ENCODE measurements at regions not wholly inside any gene's neighbourhood (a gene's known extent, or its start where the extent isn't known, plus 50 kb on each side); places are given as distances from the start of the nearest gene placed in this dataset.
"Not testable (repeated sequence)": the region's sequence is repeated elsewhere in the genome, so short reads cannot be mapped to it uniquely, and the experiment has no call there.

- TF ChIP-seq ZSCAN5A (tag by site-specific recombination; IDR thresholded peaks at IDR 0.05) (no peak), ZNF561 (tag by site-specific recombination; IDR thresholded peaks at IDR 0.05; ENCODE audit: borderline replicate concordance) (no peak)
These were observed 841.9 kb downstream of the TRAM1L1 start (continued) for GRCh38 chr4:116243431-116243830.

- CTCF ChIA-PET: no interaction called here
- TF ChIP-seq ZBTB10 (tag by site-specific recombination; IDR thresholded peaks at IDR 0.05) (no peak), ZNF24 (tag by site-specific recombination; IDR thresholded peaks at IDR 0.05) (no peak), ZNF248 (tag by site-specific recombination; IDR thresholded peaks at IDR 0.05) (no peak), ZNF514 (tag by site-specific recombination; IDR thresholded peaks at IDR 0.05) (no peak), ZNF571 (tag by site-specific recombination; IDR thresholded peaks at IDR 0.05) (no peak), ZNF404 (tag by site-specific recombination; IDR thresholded peaks at IDR 0.05) (no peak), PRDM1 (tag by site-specific recombination; IDR thresholded peaks at IDR 0.05) (no peak), ZNF426 (tag by site-specific recombination; IDR thresholded peaks at IDR 0.05) (no peak), ZNF521 (tag by site-specific recombination; IDR thresholded peaks at IDR 0.05) (no peak), INSM2 (tag by site-specific recombination; IDR thresholded peaks at IDR 0.05) (no peak), GLI2 (tag by site-specific recombination; IDR thresholded peaks at IDR 0.05; ENCODE audit: borderline replicate concordance, low read depth) (no peak), ZBTB6 (tag by site-specific recombination; IDR thresholded peaks at IDR 0.05) (no peak), REST (tag by site-specific recombination; IDR thresholded peaks at IDR 0.05) (no peak)
- POLR2A ChIA-PET: no interaction called here
- Histone ChIP-seq H3K27ac (ENCODE audit: extremely low read depth, low read depth, low read length) (no peak overlapping the region), H3K4me3 (ENCODE audit: low read depth, low read length) (no peak overlapping the region), H3K9me3 (ENCODE audit: control insufficient read depth, insufficient read depth, low read depth, low read length) (no peaks in the 10 kb centered on the region), H3K36me3 (ENCODE audit: control insufficient read depth in 2 of 2, insufficient read depth in 1 of 2, low read length in 2 of 2) (no peaks in the 10 kb centered on the region), H3K4me1 (ENCODE audit: control insufficient read depth, insufficient read depth, low read length) (no peaks in the 10 kb centered on the region)
These were observed 851.4 kb downstream of the TRAM1L1 start for GRCh38 chr4:116233971-116234370.

- POLR2A ChIA-PET; H3K4me1 ChIP-seq (ENCODE audit: control insufficient read depth, insufficient read depth, low read length); CTCF ChIA-PET: not testable (repeated sequence)
These were observed 853.4 kb downstream of the TRAM1L1 start for GRCh38 chr4:116231999-116232398.

More at GRCh38 chr4:116231999-116232398, 853.4 kb downstream of the TRAM1L1 start:
- H3K36me3 ChIP-seq (ENCODE audit: control insufficient read depth in 2 of 2, insufficient read depth in 1 of 2, low read length in 2 of 2); H3K9me3 ChIP-seq (ENCODE audit: control insufficient read depth, insufficient read depth, low read depth, low read length); H3K4me3 ChIP-seq (ENCODE audit: low read depth, low read length); H3K27ac ChIP-seq (ENCODE audit: extremely low read depth, low read depth, low read length): not testable (repeated sequence)
